GM12878 (cell line): ENCODE measurements at regions not wholly inside any gene's neighbourhood (a gene's known extent, or its start where the extent isn't known, plus 50 kb on each side); places are given as distances from the start of the nearest gene placed in this dataset.

ENCODE experiments used
- ATAC-seq: fragments of 200-7000 bp; cut with Tn5 transposase; 3 replicates; pipeline ENCODE4 v1.9.1; 2020; ENCODE audit warnings: mild to moderate bottlenecking, moderate library complexity
- BruUV-seq: library from RNA; stranded (reverse); fragments of 400-500 nt; replicated peaks from 2 replicates; lab custom pipeline; 2021; lab: Mats Ljungman, UMichigan
- CTCF ChIA-PET: fragments of 300-600 bp; sonication (Branson Sonifier 250); formaldehyde crosslinking; extraction: SDS; loops from one replicate; lab custom pipeline; 2021; ENCODE audit warnings: inconsistent platforms; lab: Yijun Ruan, JAX
- POLR2A ChIA-PET: fragments of 350-600 bp; formaldehyde crosslinking; extraction: SDS; loops from one replicate; lab custom pipeline; 2021; ENCODE audit warnings: inconsistent platforms; lab: Charles Lee
- RAD21 ChIA-PET: fragments of 300-600 bp; sonication (Branson Sonifier 250); formaldehyde crosslinking; loops from one replicate; lab custom pipeline; 2023; ENCODE audit warnings: antibody characterized with exemption; ENCODE audit not compliant: unreplicated experiment; lab: Charles Lee
- SMC1A ChIA-PET: fragments of 300-600 bp; sonication (Branson Sonifier 250); formaldehyde crosslinking; loops from one replicate; lab custom pipeline; 2023; ENCODE audit not compliant: unreplicated experiment, uncharacterized antibody; lab: Charles Lee
- DNase-seq: peaks from one replicate; pipeline ENCODE4 v3.0.0-alpha.2; 2011; ENCODE audit warnings: low read depth, low spot score
- FAIRE-seq: peaks from 3 replicates; lab custom pipeline; 2011; peaks lifted over from hg19 to GRCh38; lab: Jason Lieb, UNC
- H2AFZ ChIP-seq: 2 replicates; pipeline ENCODE4 v1.6.0; 2011; ENCODE audit warnings: low read depth, low read length, control low read depth; ENCODE audit not compliant: control insufficient read depth
- H3K27ac ChIP-seq: 2 replicates; pipeline ENCODE4 v1.5.1; 2011; ENCODE audit warnings: control low read depth; ENCODE audit not compliant: control insufficient read depth, insufficient read depth
- H3K27me3 ChIP-seq, 2 experiments: replicated peaks in 1 of 2; 2 replicates each; pipeline versions ENCODE4 v1.6.0 to v1.6.1; 2011; ENCODE audit warnings: low read length in 1 of 2; ENCODE audit not compliant: control insufficient read depth in 2 of 2, insufficient read depth in 2 of 2
- H3K36me3 ChIP-seq, 2 experiments: 2 replicates each; pipeline ENCODE4 v1.5.1; 2011; ENCODE audit warnings: low read length in 1 of 2; ENCODE audit not compliant: control insufficient read depth in 2 of 2, insufficient read depth in 2 of 2
- H3K4me1 ChIP-seq: 2 replicates; pipeline ENCODE4 v1.6.1; 2011; ENCODE audit warnings: mild to moderate bottlenecking, low read length, moderate library complexity, mixed read lengths; ENCODE audit not compliant: control insufficient read depth, insufficient read depth
- H3K4me2 ChIP-seq: 2 replicates; pipeline ENCODE4 v1.6.0; 2011; ENCODE audit warnings: control low read depth; ENCODE audit not compliant: control insufficient read depth, insufficient read depth
- H3K4me3 ChIP-seq: fragments of 200-600 bp; sonication (generic); 2 replicates; pipeline ENCODE4 v1.5.1; 2016
- H3K79me2 ChIP-seq: 2 replicates; pipeline ENCODE4 v1.6.0; 2011; ENCODE audit warnings: low read length; ENCODE audit not compliant: control insufficient read depth, insufficient read depth
- H3K9ac ChIP-seq: 2 replicates; pipeline ENCODE4 v1.8.0; 2011; ENCODE audit warnings: low read length, control low read depth, mixed read lengths; ENCODE audit not compliant: control insufficient read depth, insufficient read depth
- H3K9me3 ChIP-seq: replicated peaks from 3 replicates; pipeline ENCODE4 v1.5.1; 2011; ENCODE audit warnings: mild to moderate bottlenecking, low read length; ENCODE audit not compliant: control insufficient read depth, insufficient read depth
- H4K20me1 ChIP-seq: 2 replicates; pipeline ENCODE4 v1.6.0; 2011; ENCODE audit not compliant: control insufficient read depth, insufficient read depth
- ATF7 ChIP-seq: fragments of 450-650 bp; IDR thresholded peaks from 2 replicates; pipeline ENCODE4 v1.6.1; 2016; ENCODE audit warnings: low read depth, mild to moderate bottlenecking
- BRCA1 ChIP-seq: IDR thresholded peaks from 2 replicates; pipeline ENCODE4 v1.6.1; 2011; ENCODE audit warnings: low read depth, low read length, improper control_type of control experiment
- CHD1 ChIP-seq: IDR thresholded peaks from 2 replicates; pipeline ENCODE4 v1.6.1; 2012; ENCODE audit warnings: low read depth, low read length, improper control_type of control experiment
- ELK1 ChIP-seq: IDR thresholded peaks from 2 replicates; pipeline ENCODE4 v1.6.1; 2012; ENCODE audit warnings: low read depth, low read length, improper control_type of control experiment
- ETV6 ChIP-seq, 2 experiments: fragments of 450-650 bp in 1 of 2; IDR thresholded peaks in 1 of 2; conservative IDR thresholded peaks in 1 of 2; 2 replicates each; pipeline ENCODE4 v1.6.1; 2014; ENCODE audit warnings: antibody characterized with exemption in 1 of 2, borderline replicate concordance in 1 of 2, low read depth in 1 of 2, mild to moderate bottlenecking in 1 of 2, moderate library complexity in 1 of 2
- EZH2 ChIP-seq: IDR thresholded peaks from 2 replicates; pipeline ENCODE4 v1.6.1; 2012; ENCODE audit warnings: low read depth, mild to moderate bottlenecking, control low read depth, inconsistent platforms, low read length, borderline replicate concordance; ENCODE audit not compliant: control insufficient read depth
- HDGF ChIP-seq: fragments of 450-650 bp; IDR thresholded peaks from 2 replicates; pipeline ENCODE4 v1.6.1; 2016; ENCODE audit warnings: antibody characterized with exemption
- IRF3 ChIP-seq: fragments of 450-650 bp; IDR thresholded peaks from 2 replicates; pipeline ENCODE4 v1.6.1; 2014; ENCODE audit warnings: mild to moderate bottlenecking
- JUND ChIP-seq: IDR thresholded peaks from 2 replicates; pipeline ENCODE4 v1.6.1; 2012; ENCODE audit warnings: low read depth, mild to moderate bottlenecking, low read length, improper control_type of control experiment, moderate library complexity
- RFX5 ChIP-seq: IDR thresholded peaks from 2 replicates; pipeline ENCODE4 v1.6.1; 2011; ENCODE audit warnings: low read depth, low read length, improper control_type of control experiment
- SUZ12 ChIP-seq: fragments of 200-600 bp; sonication (generic); IDR thresholded peaks from one replicate; pipeline ENCODE4 v1.6.1; 2018; ENCODE audit warnings: antibody characterized with exemption, mild to moderate bottlenecking; ENCODE audit not compliant: unreplicated experiment
- TAF1 ChIP-seq: IDR thresholded peaks from 2 replicates; pipeline ENCODE4 v1.6.1; 2011; ENCODE audit warnings: mild to moderate bottlenecking, low read depth, low read length, borderline replicate concordance
- in situ Hi-C: fragments of 300-500 bp; cut with MboI; formaldehyde crosslinking; loops from 9 replicates; pipeline ENCODE4 v1.14.3; 2018; ENCODE audit warnings: mixed read lengths
- intact Hi-C: fragments of 100-400 bp; cut with micrococcal nuclease; formaldehyde crosslinking; loops from one replicate; pipeline ENCODE4 v1.14.2; 2022; ENCODE audit not compliant: unreplicated experiment

GRCh38 chr4:65023081-65023480, 613.8 kb upstream of the TECRL start (continued):
- TF ChIP-seq ETV6 (conservative IDR thresholded peaks at IDR 0.05 in 1 of 2, IDR thresholded peaks at IDR 0.05 in 1 of 2; ENCODE audit: borderline replicate concordance in 1 of 2, low read depth in 1 of 2), result no peak
- no peak for TF ChIP-seq RFX5
- TF ChIP-seq EZH2, result no peak
- no peak for TF ChIP-seq TAF1
- no peak for TF ChIP-seq JUND
- TF ChIP-seq CHD1, result no peak
- TF ChIP-seq, all 136 proteins: peak for 0

GRCh38 chr4:65021737-65022136, 612.5 kb upstream of the TECRL start:
- Histone ChIP-seq H3K27me3 (no peaks in the 10 kb centered on the region), H2AFZ (no peak overlapping the region), H3K9ac (no peak overlapping the region), H3K36me3 (no peaks in the 10 kb centered on the region), H3K4me1 (no peaks in the 10 kb centered on the region), H3K4me3 (no peak overlapping the region), H3K9me3 (no peaks in the 10 kb centered on the region)
- CTCF ChIA-PET, result interaction anchor here (1.5 kb wide), 1 partner anchor 14 kb away, joined by 6 read pairs; no protein-coding TSS in a partner anchor
- BruUV-seq, result no TSS peak
- RAD21 ChIA-PET, result no interaction called here
- FAIRE-seq, result no peak
- POLR2A ChIA-PET, result no interaction called here
- TF ChIP-seq IRF3 (no peak), BRCA1 (no peak), ATF7 (no peak), HDGF (no peak), ETV6 (conservative IDR thresholded peaks at IDR 0.05 in 1 of 2, IDR thresholded peaks at IDR 0.05 in 1 of 2; ENCODE audit: borderline replicate concordance in 1 of 2, low read depth in 1 of 2) (no peak), SUZ12 (no peak), ELK1 (no peak)
- TF ChIP-seq, all 136 proteins: peak for 0
- no peak for ATAC-seq
- intact Hi-C loops, result no loop called here
- no peak for DNase-seq
- SMC1A ChIA-PET, result interaction anchor here (0.6 kb wide), 1 partner anchor 13 kb away, joined by 3 read pairs; no protein-coding TSS in a partner anchor
- Histone ChIP-seq H3K79me2 (no peaks in the 10 kb centered on the region), H4K20me1 (no peaks in the 10 kb centered on the region), H3K27ac (no peak overlapping the region), H3K4me2 (no peak overlapping the region)
- in situ Hi-C loops, result no loop called here
